SK-N-DZ (cell line): ENCODE measurements at regions not wholly inside any gene's neighbourhood (a gene's known extent, or its start where the extent isn't known, plus 50 kb on each side); places are given as distances from the start of the nearest gene placed in this dataset.
A peak's percentile ranks its signal among the peaks of the same experiment; 100 is the strongest.
"Not testable (repeated sequence)": the region's sequence is repeated elsewhere in the genome, so short reads cannot be mapped to it uniquely, and the experiment has no call there.

ENCODE experiments used
- DNase-seq: peaks from one replicate; pipeline ENCODE4 v3.0.0-alpha.2; 2015; ENCODE audit warnings: low spot score

DNA sequence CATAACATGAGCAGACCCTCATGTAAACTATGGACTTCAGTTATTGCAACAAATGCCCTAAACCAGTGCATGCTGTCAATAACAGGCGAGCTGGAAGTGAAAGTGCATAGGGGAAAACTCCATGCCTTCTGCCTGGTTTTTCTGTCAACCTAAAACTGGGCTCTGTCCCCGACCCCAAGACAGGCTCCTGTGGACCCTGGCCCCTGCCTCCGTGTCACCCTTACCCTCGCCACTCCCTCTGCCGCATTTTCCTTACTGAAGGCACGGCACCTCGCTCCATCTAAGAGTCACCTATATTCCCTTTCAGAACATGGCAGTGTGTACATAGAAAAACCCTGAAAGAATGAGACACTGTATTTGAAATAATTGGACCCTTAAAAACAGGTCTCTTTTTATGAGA, 151.3 kb downstream of the SHANK2 start:
- DNase-seq: no peak

DNA sequence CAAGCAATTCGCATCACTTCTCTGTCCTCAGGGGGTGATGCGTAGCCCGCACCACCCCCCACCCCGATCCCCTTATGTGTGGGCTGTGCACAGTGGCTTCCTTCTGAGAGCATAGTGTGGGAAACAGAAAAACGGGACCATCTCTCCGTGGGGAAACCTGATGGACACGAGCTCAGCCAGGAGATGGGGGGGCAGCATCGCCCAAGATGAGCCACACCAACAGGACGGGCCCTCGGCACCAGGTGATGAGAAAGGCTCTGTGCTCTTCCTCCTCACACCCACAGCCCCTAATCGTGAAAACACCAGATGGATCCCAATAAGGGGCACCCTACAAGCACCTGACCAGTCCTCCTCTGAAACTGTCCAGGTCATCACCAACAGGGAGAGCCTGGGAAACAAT, 153.6 kb downstream of the SHANK2 start:
- no peak for DNase-seq

DNA sequence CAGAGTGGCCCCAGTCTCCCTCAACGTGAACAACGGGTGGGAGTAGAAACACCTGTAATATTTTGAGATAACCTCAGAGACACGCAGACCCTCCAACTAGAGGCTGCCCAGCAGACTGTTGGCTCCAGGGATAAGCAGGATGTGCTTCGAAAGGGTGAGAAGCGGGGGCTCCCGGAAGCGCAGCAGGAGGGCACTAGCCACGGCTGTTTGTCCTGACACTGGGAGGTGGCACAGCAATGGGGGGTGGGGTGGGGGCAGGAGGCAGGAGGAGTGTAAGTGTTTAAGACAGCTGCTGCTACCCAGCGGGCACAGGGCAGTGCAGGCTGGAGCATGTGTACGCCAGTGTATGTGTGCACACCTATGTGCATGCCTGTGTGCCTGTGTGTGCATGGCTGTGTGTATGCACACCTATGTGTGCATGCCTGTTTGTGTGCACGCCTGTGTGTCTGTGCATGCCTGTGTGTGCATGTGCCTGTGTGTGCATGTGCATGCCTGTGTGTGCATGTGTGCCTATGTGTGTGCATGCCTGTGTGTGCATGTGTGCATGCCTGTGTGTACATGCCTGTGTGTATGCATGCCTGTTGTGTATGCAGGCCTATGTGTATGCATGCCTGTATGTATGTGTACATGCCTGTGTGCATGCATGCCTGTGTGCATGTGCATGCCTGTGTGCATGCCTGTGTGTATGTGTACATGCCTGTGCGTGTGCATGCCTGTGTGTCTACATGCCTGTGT, 154.7 kb downstream of the SHANK2 start:
- no peak for DNase-seq

DNA sequence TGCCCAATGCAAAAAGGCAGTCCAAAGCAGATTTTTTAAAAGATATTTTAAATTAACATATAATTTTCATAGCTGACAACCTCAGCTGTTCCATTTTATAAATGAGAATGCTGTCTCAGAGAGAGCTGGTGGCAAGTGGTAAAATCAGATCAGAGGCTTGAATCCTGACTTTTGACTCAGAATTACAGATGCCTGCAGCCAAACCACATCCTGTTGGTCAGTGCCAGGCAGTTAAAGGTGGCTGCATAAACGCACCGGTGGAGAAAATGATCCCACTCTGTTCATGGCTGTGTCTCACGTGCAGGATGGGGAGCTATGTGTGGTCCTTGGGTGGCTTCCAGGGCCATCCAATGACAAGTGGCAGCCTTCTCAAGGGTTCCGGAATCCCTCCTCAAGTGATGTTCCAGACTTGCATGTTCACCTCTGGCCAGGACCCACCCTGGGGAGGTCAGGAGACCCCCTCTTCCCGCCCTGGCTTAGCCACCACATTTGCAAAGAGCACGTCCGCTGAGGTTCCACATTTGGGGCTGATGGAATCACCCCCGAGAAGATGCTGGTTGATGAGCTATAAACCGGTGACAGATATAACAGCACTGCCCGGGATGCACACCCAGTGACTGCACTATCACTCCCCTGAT, 155.5 kb downstream of the SHANK2 start:
- no peak for DNase-seq

DNA sequence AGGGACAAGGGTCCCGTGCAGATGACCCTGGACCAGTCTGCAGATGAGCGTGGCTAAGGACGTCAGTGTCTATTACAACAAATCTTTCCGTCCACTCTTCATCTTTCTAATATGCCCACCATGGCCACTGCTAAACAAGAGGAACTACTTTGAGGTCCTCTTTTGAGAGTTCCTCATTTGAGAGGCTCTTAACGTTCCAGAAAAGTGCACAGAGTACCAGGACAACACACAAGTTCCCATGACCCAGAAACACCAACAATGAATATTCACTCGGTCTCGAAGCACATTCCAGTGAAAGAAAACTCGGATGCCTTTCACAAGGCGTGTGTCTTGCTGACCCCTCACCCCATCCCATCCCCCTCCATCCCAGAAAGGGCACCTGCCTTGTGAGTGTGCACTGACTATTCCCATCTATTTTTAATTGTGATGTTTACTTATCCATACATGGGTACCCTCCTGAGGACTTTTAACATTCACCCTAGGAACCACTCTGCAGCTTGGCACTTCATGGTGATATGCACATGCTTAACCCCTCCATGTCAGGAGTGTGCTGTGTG, 157.0 kb downstream of the SHANK2 start:
- DNase-seq: no peak

DNA sequence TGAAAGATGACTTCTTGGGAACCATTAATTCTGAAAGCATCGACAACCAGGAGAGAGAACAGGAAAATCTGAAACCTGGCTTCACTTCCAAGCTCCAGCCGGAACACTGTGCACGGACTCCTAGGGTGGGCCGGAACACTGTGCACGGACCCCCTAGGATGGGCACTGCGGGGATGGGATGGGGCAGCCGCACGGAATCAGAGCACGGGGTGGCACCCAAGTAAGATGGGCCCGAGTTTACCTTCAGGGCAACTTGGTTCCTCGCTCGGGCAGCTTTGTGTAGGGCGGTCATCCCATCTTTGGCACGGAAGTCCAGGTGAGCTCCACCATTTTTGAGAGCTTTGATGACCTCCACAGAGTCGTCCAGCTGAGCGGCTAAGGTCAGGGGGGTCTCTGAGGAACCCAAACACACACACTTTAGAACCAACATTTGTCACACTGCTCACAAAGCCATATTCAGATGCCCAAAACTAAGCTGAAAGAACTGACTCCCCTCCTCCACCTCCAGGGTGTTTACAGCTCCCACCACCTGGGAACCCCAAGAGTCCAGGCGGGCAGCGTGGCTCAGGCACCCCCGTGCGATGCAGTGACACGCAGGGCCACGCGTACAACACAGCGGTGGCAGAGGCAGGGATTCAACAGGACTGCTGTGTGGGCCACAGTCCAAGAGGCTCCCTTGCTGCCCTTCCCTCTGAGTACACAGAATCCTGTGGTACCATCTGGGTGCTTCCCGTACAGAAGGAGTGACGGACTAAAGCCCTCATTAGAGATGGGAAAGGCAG, 157.9 kb downstream of the SHANK2 start:
- no peak for DNase-seq

DNA sequence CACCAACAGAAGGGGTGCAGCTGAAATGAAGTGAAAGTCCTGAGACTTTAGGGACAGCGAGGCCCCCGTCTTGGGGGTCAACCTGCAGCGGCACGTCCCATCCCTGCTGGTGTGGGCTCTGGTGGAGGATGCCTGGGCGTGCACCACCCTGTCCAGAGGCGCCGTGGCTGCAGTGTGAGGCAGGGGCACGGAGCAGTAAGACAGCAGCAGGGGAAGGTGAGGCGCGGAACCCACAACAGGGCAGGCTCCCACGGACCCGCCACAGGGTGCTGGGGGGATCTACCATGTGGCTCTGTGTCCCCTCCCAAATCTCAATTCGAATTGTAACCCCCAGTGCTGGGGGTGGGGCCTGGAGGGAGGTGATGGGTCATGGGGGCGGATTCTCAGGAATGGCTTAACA, 158.6 kb downstream of the SHANK2 start:
- DNase-seq: no peak

DNA sequence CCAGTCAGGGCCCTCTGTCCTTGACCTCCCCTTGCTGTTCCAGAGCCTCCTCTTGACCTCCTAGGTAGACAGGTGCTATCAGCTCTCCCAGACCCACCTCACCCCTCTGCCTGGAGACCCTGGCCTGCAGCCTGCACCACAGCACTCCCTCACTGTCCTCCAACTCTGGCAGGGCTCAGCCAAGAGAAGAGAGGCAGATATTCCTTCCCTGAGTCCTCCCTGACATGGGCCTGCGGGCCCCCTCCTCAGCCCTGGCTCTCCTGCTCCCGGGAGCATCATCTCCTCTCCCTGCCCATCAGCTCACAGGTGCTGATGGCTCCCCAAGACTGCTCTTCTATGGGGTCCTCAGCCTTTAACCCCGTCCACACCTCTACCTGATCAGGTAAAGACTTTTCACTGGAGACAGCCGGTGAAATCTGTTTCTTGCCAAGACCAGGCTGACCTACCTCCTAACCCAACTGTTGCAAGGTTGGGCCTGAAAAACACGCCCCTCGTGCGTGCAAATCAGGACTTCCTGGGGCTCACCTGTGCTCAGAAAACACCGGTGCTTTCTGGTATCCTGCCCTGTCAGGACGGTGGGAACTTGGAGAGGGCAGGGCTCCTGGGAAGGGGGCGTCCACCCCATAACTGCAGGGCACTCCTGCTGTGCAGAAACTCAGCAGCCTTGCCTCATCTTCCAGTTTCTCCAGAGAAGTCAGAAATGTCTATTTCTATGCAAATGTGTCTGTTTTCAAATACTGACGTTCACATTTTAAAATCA, 160.7 kb downstream of the SHANK2 start:
- DNase-seq: no peak

DNA sequence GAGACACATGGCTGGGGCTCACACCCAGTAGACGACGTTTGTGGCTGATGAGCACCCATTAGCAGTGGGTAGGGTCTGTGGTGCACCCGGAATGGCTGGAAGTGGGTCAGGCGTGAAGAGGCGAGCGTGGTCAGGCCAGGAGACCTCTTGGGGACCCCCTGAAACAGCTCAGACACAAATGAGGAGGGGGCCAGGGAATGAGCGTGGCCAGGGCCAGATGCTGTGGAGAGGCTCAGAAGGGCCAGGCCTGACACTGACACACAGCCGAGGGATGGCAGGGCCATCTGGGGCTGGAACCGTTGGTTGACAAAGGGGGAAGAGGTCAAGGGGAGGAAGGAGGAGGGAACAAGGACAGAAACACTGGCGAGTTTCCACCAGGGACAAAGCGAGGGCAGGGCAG, 162.8 kb downstream of the SHANK2 start:
- no peak for DNase-seq

DNA sequence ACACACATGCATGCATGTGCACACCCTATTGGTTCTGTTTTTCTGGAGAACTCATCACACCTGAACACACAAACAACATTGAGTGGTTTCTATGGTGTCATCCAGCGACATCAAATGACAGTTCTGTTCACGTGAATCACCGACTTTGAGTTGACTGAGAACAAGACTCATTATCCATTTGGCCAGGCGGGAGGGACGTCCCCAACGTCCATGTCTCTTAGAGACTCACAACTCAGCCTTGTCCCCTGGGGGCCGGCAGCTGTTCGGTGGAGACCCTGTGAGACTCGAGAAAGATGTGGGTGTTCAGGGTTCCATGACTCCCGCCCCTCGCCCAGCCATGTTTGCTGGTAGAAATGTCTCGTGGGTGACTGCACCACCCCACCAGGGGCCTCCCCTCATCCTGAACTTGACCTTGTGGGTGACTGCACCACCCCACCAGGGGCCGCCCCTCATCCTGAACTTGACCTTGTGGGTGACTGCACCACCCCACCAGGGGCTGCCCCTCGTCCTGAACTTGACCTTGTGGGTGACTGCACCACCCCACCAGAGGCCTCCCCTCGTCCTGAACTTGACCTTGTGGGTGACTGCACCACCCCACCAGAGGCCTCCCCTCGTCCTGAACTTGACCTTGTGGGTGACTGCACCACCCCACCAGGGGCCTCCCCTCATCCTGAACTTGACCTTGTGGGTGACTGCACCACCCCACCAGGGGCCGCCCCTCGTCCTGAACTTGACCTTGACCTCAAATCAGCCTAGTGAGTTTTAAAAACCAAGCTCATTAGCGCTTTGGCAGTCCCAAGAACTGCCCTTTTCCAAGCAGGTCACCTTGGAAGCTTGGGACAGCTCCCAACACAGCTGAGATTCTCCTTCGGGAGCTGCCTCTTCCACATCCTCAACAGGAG, 163.8 kb downstream of the SHANK2 start:
- not testable (repeated sequence) for DNase-seq

DNA sequence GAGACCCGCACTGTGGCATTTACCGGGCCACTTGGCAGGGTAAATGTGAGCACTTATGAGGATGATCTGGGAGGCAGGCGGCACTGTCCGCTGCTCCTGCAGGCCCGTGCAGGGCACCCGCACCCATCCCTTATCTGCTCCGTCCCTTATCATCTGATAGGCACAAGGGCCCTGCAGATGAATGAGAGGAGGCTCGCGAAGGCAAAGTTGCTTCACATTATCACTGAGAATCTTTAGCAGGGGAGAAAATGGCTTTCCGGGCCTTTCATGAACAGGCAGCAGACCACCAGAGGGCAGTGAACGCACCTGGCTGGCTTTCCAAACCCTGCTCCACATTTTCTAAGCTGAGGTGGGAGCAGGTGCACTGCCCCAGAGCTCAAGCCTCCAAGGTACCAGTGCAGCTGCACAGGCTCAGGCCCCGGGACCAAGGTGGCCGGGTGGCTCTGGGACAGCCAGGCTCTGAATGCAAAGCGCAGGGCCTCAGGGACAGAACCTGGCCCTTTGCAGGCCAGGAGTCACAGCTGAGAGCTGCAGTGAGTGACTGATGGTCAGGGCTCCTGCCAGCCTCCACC, 165.6 kb downstream of the SHANK2 start:
- DNase-seq: peak; percentile 10

DNA sequence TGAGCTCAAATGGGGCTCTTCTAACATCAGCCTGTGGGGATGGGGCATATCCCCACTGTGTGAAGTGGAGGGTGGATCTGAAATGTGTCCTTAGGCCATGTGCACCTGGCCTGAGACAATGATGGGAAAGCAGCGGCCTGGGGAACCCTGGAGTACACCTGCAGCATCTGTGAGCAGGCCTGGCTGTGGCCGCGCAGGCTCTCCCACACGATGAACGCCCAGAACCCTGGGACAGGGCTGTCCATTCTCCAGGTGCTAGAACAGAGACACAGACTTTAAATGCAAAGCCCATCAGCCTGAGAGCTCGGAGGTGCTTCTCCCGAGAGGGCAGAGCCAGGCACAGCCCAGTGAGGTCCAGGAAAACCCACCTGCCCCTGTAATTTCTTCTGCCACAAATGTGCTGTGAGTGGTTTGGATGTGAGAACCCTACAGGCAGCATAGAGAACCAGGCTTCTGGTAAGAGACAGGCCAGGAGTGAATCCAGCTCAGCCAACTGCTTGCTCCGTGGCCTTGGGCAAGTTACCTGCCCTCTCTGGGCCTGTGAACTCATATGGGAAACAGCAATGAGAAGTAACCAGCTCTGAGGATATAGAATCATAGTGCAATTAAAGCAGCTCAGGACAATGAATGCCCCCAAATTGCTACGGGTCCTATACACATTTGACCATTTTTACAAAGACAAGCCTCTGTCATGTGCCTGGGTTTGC, 167.9 kb downstream of the SHANK2 start:
- no peak for DNase-seq

DNA sequence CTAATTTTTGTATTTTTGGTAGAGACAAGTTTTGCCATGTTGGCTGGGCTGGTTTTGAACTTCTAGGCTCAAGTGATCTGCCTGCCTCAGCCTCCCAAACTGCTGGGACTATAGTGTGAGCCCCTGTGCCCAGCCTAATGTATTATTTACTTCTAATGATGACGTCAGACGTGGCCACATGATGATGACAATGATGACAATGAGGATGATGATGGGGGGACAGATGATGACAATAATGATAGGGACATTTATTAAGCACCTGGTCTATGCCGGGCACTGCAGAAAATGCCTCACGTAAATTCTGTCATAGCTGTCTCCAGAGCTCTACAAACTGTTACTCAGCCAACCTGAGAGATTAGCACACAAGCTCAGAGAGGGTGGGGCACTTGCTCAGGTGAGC, 169.3 kb downstream of the SHANK2 start:
- no peak for DNase-seq

DNA sequence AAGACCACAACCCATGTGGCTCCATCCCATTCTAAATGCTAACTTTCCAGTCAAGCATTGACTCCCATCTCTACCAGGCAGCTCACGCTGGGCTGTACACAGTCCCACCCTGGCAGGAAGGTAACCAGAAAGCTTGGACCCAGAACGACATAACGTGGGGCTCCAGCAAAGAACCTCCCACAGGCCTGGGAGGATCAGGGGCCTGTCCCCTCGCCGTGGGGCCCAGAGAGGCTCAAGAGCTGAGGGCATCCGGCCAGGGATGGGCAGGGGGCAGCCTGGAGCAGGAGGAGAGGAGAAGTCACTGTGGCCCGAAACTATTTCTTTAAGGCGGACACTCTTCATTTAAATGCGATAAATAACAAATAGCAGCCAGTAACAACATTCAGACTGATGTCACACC, 169.9 kb downstream of the SHANK2 start:
- DNase-seq: no peak

DNA sequence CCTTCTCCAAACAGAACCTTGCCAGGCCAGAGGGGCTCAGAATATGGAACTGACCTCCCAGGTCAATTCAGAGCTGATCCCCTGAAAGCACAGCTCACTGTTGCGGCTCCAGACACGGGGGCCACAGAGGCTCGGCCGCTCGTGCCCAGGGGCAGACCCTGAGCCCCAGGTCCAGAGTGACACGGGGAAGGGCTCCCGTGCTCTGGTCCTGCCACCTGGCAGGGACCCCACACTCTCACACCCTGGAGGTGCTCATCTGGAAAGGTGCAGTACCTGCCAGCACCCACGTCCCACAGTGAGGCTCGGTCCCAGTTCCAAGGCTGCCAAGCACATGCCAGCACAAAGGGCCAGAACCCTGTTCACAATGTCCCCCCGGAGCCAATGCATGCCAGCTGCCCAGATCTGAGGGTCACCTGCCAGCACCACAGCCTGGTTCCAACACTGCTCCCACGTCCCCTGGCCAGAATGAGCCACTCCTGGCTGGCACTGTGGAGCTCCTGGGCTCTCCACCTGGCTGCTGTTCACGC, 170.6 kb downstream of the SHANK2 start:
- DNase-seq: no peak

DNA sequence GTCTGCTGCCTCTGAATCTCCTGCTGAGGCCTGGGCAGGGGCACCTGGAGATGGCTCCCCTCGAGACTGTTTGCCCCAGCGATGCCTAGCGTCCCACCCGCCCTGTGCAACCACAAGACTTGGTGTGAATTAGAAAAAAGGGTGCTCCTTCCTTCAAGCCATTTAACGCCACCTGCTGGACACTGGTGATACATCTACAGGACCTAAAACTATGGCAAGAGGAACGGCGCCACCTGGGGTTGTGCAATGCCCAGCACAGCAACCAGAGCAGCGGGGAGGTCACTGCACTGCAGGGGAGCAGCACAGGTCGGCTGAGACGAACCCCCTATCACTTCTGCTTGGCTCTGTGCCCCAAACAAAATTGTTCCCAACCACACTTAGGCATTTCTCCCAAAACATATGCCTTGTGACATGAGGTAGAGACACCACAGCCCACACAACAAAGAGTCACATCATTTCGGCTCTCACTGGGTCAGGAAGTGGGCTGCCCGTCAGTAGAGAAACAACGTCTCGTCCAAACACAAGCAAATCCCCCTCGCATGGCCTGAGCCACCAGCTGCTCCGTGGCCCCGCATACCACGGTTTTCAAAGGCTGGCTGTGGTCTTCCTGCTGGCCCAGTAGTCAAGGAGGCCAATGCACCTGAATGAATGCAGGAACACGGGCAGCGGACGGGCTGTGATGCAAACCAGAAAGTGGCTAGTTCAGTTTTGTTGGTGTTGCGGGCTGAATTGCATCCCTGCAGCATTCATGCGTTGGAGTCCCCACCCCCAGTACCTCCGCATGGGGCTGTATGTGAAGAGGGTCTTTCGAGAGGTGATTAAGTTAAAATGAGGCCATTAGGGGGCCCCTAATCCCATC, 171.9 kb downstream of the SHANK2 start:
- DNase-seq: peak; percentile 54

DNA sequence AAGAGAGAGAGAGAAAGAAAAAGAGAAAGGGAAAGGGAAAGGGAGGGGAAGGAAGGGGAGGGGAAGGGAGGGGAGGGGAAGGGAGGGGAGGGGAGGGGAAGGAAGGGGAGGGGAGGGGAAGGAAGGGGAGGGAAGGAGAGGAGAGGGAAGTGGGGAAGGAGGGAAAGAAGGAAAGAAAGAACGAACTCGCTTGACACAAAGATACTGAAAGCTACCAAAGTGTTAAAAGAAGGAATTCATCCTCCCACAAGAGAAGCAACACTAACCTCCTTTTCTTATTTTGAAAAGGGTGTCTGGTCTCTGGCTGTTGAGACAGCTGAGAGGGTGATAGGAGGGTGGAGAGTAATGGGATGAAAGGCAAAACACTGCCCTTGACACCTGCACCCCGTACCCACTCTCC, 172.6 kb downstream of the SHANK2 start:
- DNase-seq: no peak

DNA sequence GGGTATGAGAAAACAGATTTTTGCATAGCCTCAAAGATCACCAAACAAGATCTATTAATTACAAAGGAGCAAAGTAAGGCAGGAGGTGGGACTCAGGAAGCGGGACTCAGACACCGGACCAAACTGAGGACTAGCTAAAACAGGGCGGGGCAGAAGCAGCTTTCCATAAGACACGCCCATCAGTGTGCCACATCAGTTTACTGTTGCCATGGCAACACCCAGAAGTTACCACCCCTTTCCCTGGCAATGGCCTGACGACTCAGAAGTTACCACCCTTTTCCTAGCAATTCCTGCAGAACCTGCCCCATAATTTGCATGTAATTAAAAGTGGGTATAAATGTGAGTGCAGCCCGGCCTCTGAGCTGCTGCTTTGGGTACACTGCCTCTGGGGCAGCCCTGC, 173.9 kb downstream of the SHANK2 start:
- DNase-seq: no peak
